GM18507 (cell line): ENCODE measurements at regions not wholly inside any gene's neighbourhood (a gene's known extent, or its start where the extent isn't known, plus 50 kb on each side); places are given as distances from the start of the nearest gene placed in this dataset.

Source experiments
- DNase-seq: peaks from one replicate; pipeline ENCODE4 v3.0.0; 2011; ENCODE audit warnings: low read depth; ENCODE audit not compliant: insufficient read length; ENCODE audit errors: extremely low spot score
- FAIRE-seq: peaks from 2 replicates; lab custom pipeline; 2011; peaks lifted over from hg19 to GRCh38; lab: Jason Lieb, UNC

DNA sequence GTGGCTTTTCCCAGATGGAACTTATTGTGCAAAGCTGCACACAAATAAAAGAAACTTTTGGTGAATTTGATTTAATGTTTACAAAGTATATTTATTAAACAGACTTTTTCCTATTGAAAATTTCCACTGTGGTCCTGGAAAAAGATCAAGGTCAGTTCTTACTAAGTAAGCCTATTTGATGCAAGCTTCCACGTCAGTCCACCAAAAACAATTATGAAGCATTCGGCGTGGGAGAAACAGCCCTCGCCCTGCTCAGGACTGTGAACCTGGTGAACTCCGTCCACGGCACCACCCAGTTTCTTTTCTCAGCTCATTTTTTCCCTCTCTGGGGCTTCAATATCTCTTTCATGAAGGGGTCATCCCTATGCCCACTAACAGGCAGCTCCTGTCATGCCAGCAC lies 149.8 kb downstream of the EFNB2 start:
- FAIRE-seq (no peak), DNase-seq (no peak)

DNA sequence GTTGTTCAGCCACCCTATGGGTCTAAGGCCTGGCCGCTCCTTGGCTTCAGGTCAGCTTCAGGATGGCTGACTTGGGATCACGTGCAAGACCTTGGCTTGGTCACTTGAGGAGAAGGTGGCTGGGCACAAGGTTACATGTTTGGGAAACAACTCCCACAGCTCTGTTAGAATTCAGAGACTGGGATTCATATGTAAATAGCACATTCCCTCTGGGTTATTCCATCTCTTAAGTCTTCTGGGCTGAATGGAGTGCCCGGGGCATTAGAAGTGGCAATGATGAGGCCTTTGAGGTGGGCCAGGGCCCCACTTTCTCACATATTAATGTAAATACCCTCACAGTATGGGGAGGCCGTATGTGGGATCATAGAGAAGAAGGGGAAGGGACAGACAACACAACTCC lies 150.9 kb downstream of the EFNB2 start:
- FAIRE-seq (no peak), DNase-seq (no peak)

DNA sequence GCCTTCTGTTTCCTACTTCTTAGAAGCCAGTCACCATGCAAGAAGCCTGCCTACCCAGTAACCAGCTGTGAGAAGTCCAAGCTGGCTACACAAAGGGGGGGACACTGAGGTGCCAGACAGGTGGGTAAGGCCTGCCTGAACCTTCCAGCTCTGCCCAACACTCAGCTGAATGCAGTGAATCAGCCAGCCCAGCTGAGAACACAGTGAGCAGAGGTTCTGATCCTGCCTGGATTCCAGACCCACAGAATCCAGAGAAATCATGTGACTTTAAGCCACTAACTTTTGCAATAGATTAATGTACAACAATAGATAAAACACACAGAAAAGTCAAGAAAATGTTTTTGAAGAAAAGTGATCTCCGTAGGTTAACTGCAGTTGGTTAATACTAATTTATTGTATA lies 151.7 kb downstream of the EFNB2 start:
- DNase-seq = no peak

DNA sequence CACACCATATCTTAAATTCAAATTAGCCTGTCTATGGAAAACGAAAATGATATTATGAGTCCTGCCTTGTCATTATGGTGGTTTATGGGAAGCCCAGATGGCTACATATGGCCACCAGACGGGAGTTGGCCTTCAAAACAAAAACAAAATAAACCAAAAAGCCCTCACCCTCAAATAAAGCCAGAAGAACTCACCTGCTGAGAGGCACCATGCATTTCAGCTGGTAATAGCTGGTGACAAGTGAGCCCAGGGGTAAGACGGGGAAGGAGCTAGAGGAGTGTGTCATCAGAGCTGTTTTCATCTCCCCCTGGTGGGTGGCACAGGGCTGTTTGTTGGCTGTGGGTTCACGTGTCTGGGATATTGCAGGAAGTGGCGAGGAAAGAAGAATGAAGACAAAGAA lies 152.9 kb downstream of the EFNB2 start:
- DNase-seq (no peak), FAIRE-seq (no peak)

More for the DNA sequence above, 151.7 kb downstream of the EFNB2 start:
- FAIRE-seq = no peak

DNA sequence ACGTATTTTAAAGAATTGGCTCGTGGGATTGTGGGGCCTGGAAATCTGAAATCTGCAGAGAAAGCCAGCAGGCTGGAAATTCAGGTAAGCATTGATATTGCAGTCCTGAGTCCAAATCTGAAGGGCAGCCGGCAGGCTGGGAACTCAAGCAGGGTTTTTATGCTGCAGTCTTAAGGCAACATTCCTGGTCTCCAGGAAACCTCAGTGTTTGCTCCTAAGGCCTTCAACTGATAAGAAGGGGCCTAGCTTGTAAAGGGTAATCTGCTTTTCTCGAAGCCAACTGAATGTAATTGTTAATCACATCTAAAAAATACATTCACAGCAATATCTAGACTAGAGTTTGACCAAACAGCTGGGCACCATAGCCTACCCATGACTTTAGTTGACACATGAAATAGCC lies 154.4 kb downstream of the EFNB2 start:
- FAIRE-seq (no peak), DNase-seq (no peak)

DNA sequence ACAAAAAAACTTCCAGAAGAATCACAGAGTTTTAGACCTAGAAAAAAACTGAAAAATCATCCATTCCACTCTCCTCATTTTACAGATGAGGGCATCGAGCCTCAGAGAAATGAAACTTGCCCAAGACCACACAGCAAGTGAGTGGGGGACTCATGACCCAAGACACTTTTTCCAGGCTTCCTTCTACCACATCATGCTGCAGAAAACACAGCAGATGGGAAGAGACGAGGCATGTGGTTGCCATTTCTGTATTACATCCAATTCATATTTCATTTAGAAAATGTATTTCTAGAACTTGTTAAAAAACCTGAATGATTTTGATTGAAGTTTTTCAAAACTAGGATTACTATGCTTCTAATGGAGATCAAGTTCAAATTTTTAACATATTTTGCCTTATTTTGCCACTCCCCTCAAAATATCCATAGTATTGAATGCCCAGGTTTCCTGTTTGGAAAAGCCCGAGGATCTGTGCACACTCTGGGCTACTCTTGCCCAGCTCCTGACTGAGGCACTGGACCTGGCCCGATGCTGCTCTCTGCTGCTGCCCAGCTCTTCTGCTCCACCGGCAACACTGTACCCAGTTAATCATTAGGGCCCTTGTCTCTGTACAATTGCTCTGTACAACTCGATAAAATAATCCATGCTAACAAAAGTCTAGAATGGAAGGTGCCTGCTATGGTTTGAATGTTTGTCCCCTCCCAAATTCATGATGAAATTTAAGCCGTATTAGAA lies 157.4 kb downstream of the EFNB2 start:
- no peak for FAIRE-seq
- no peak for DNase-seq

DNA sequence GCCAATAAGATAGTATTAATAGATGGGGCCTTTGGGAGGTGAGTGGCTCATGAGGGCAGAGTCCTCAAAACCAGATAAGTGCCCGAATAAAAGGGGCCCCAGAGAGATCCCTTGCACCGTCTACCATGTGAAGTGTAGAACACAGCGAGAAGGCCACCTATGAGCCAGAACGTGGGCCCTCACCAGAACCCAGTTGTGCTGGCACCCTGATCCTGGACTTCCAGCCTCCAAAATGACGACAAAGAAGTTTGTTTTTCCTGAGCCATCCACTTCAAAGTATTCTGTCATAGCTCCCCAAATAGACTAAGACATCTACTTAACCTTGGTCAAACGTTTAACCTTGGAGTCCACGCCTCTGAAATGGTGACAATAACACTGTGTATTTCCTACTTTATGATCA lies 158.1 kb downstream of the EFNB2 start:
- DNase-seq = no peak
- FAIRE-seq = no peak

DNA sequence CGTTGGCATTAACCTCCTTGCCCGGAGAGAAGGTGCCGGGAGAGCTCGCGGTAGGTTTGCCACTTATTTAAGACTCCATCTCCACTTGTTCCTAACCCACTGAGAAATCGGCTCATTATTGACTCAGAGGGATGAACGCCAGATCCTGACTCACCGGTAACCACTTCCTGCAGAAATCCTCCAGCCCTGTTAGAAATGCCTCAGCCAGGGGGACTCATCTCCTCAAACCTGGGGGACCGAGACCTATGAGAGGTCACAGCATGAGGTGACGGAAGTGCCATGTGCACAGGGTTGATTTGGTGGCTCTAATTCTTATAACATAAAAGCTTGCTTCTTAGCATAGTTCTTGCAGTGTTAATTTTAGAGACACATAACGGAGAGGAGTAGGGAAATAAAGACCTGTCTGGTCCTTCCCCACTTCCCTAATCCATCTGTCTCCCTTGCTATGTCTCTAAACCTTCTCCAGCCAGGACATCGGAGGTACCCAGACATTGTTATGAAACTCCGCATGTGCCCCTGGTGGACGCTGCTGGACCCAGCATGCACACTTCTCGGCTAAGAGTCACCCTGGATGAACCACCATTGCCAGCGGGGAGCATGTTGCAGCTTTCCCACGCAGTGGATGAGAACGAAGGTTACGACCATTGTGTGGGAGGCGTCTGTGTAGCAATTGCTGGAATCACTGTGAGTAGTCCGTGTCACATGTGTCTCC lies 158.9 kb downstream of the EFNB2 start:
- no peak for DNase-seq

DNA sequence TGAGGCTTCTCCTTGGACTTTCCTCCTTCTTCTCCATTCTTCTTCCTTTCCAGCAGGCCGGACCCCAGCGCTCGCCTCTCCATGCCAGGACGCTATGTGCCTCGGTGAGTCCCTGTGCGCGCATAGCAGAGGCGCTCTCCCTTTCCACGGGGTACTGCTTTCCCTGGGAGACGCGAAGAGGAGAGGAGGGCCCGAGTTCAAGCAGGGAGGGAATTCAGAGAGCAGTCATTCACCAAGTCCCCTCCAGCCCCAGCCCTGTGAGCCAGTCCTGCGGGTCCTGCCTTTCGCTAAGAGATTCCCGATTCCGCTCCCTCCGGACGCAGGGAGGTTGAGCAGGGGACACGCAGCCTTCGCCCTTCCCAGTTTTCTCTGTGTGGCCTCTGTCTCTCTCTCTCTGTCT lies 160.4 kb downstream of the EFNB2 start:
- no peak for DNase-seq
- no peak for FAIRE-seq

More for the DNA sequence above, 158.9 kb downstream of the EFNB2 start:
- no peak for FAIRE-seq

DNA sequence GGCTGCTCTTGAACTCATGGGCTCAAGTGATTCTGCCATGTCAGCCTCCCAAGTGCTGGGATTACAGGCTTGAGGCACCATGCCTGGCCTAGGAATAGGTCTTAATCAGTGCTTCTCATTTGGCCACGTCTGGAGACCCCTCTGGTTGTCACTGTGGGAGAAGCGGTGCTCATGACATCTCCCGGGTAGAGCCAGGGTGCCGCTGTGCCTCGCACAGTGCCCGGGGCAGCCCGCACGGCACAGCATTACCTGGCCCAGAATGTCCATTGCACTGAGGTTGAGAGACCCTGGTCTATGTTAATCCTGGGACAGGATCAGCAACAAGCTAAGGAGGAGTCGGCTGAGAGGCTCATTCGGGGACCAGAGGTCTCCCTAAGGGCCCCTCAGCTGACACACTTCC lies 160.8 kb downstream of the EFNB2 start:
- DNase-seq (no peak), FAIRE-seq (no peak)

DNA sequence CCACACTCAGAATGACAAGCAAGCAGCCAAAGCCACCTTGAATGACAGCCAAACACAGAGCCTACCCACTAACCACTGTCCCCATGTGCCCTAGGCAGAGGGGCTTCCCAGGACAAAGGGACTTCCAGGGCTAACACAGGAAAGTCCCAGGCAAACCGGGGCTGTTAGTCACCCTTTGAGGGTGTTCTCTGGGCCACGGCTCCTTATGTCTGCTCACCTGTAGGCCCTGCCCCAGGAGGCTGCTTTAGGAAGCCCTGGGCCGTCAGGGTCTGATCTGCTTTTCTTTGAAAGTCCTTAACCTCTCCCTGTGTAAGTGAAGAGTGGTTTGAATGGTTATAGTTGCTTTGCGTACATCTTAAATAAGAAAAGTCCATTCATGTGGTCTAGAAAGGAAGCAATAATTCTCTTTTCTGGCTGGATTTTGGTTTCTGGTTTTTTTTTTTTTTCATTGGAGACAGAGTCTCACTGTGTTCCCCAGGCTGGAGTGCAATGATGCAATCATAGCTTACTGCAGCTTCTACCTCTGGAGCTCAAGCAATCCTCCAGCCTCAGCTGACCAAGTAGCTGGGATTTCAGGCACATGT lies 161.4 kb downstream of the EFNB2 start:
- peak; percentile 89 for FAIRE-seq
- no peak for DNase-seq

DNA sequence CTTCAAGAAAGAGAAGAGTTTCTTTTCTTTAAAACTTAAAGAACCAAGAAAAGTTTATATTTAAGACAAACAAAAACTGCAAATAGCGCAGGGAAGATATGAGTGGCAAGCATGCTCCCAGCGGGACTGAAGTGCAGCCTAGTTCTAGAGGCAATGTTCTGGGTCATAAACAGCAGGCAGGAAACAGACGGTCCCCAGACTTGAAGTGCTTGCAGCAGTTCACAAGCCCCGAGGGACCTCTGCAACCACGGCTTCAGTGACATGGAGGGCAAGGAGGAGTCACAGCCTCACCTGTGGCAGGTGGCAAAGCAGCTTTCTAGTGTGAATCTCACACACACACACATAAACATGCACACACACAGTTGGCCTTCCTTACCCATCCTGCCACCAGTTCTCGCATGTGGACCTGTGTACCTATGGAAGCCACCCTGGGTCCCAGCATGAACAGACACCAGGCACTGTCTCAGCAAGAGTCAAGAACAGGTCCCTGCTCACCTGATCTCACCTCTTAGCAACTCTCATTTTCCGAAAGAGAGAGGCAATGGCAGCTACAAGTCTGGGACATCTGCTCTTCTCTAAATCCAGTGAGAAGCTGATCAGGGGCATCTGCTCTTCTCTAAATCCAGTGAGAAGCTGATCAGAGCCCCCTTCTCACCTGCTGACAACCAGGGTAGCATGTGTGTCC lies 162.0 kb downstream of the EFNB2 start:
- DNase-seq = no peak
- FAIRE-seq = peak; percentile 59

DNA sequence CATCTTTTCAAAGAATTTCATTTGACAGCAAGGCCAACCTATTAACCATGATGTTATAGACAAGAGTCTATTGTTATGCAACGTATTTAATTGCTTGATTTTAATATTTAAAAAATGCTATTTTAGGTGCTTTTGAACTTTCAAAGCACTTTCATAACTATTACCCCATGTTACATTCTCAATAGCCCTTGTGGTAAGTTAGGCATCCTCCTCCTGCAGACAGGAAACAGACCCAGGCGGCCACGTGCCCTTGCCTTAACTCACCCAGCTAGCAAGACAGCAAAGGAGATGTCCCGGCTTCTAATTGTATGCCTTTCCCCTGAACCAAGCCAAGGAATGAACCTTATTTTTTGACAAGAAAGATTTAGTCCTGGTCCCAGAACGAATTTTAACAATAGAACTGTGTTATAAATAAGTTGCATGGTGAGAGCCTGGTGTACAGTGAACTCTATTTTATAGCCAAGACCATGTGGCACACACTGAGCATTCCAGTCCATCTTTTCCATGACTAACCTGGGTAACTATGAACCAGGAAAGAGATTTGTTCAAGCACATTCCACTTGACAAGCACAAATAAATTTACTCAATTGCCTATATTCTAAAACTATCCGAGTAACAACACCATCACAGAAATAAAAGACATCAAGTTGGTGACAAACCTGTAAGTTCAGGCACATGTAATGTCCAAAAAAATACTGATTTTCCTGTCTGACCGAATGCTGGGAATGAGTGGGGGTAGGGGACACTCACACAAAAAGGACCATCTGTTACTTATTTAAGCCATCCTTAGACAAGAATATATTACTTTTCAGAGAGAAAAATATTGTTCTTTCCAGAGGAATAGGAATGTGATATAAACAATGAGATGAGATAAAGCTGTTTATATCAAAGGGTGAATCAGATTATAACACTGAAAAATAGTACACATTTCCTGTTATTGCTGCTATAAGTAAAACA lies 163.0 kb downstream of the EFNB2 start:
- DNase-seq (no peak), FAIRE-seq (no peak)

DNA sequence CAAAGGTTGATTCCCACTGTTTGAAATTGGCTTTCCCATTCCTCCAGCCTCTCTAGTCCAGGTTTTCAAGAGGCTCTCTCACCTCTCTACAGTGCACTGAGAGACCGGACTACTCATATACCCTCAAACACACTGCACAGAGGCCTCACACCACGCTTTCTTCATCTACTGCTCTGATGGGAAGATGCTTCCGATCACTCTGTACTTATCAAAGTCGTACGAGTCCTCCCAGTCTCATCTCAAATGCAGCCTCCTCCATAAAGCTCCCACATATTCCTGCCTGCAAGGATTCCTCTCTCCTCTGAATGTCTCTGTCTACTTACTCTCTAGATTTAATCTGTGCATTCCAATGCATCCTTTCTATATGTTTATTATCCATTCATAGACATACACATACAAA lies 164.4 kb downstream of the EFNB2 start:
- DNase-seq (no peak), FAIRE-seq (no peak)

DNA sequence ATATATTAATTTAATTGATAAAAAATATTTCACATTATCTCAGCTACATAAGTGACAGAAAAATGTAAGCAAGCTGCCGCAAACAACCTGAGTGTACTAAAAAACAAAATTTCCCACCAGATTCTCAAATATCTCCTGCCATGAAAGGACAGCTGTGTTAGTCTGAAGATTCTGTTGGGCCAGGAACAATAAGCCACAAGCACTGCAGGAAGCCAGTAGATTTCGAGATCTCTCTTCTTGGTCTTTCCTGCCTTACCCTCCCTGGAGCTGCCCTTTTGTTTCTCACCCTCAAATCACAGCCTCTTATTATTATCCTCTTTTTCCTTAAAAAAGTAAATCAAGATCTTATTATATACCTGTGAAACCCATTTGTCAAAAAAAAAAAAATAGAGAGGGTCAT lies 165.6 kb downstream of the EFNB2 start:
- no peak for DNase-seq
- no peak for FAIRE-seq

DNA sequence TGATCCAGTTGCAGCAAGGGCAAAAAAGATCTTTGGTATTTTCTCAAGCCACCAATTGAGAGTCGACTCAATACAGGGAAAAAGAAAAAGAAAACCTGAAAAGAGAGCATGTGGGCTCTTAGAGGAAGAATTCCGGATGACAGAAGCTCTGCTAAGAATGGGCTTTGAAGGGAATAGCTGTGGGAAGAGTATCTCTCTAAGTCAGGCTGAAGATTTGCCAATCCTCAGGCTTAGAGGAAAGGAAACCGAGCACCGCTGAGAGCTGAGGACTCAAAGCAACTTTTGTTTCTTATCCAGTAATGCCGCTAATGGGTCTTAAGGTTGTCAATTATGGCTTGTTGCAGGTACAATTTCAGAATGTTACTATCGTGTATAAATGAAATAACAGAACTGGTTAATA lies 166.4 kb downstream of the EFNB2 start:
- DNase-seq (no peak), FAIRE-seq (no peak)

DNA sequence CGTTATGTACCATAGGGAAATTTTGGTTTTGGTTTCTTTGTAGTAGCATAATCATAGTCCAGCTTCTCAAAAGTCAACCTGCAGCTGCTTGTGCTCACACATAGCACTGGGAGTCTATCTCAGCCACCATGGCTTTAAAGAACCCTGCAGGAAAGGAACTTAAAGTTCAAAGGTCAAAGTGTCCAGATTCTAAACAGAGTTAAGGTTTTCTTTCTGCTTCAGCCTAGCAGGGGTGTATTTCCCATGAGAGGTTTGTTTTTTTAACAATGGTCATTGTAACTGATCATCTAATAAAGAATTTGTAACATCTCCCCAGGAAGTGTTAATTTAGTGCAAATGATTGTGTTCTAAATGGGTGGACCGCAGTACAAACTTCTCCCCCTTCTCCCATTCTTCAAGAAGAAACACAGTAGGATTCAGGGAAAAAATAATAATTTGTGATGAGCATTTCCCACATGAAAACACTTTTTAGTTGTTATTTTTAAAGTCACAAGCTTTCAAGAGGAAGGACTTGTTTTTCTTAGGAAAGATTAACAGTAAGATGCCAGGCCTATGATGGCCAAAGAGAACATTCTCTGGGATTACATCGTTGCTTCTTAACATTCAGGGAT lies 168.0 kb downstream of the EFNB2 start:
- DNase-seq (no peak), FAIRE-seq (no peak)

DNA sequence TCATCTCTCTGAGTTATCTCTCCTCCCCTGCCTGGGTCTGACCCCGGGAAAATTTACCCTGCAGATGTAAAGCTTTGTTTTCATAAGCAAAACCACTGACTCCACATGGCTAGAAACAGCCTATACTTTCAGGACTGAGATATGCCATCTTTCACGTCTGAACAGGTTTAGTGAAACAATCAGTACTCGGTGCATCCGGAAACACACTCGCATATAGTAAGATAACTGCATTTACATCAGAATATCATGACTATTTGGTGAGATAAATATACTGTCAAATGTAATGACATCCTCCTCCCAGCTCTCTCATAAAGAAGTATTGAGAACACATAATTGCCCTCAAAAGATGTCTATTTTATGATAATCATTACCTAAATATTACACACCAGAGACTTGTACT lies 172.8 kb downstream of the EFNB2 start:
- FAIRE-seq = no peak
- no peak for DNase-seq

DNA sequence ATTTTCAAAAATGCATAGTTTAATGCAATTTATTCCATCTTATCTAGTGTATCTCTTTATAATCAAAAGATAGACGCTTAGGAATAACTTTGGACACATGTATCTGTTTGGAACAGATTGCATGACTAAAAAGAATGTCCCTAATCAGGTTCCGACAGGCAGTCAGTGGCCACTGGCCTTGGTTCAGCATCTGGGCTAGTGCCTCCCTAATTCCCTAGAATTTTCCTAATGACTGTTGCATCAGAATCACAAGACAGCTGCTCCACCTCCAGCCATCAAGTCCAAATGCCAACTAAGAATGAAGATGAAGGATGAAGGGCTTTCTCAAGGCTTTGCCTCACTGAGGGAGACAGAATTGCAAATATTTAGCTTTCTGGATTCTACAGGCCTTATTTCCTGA lies 173.8 kb downstream of the EFNB2 start:
- no peak for FAIRE-seq
- no peak for DNase-seq
